CD4-positive, alpha-beta T cell (primary cell): ENCODE measurements at regions not wholly inside any gene's neighbourhood (a gene's known extent, or its start where the extent isn't known, plus 50 kb on each side); places are given as distances from the start of the nearest gene placed in this dataset.
A peak's percentile ranks its signal among the peaks of the same experiment; 100 is the strongest.

Experiments used
- ATAC-seq: fragments of 200-7000 bp; cut with Tn5 transposase; one replicate; pipeline ENCODE4 v1.10.0; 2022; ENCODE audit warnings: mild to moderate bottlenecking; ENCODE audit not compliant: poor library complexity
- CTCF ChIA-PET: fragments of 350-600 bp; sonication (Branson Sonifier 250); formaldehyde crosslinking; loops from one replicate; lab custom pipeline; 2021; ENCODE audit warnings: antibody characterized with exemption, inconsistent platforms; lab: Charles Lee
- POLR2A ChIA-PET: fragments of 350-600 bp; sonication (Branson Sonifier 250); formaldehyde crosslinking; loops from one replicate; lab custom pipeline; 2021; ENCODE audit warnings: antibody characterized with exemption, inconsistent platforms; lab: Charles Lee
- DNase-seq, 14 experiments: peaks; one replicate each; pipeline ENCODE4 v3.0.0-alpha.2; 2013 to 2020; ENCODE audit warnings: mixed read lengths in 2 of 14
- H3K27ac ChIP-seq, 2 donors: one replicate each; pipeline versions ENCODE4 v1.5.1 to v1.7.0; 2013; ENCODE audit warnings: low read length in 2 of 2, low read depth in 1 of 2, mild to moderate bottlenecking in 1 of 2
- H3K27me3 ChIP-seq, 2 experiments: 1 replicate in 1 of 2; 2 replicates in 1 of 2; pipeline versions ENCODE4 v1.6.1 to v1.7.0; 2013; ENCODE audit warnings: low read length in 2 of 2, control low read depth in 1 of 2, mild to moderate bottlenecking in 1 of 2, moderate library complexity in 1 of 2; ENCODE audit not compliant: insufficient read depth in 2 of 2, control insufficient read depth in 1 of 2
- H3K36me3 ChIP-seq: one replicate; pipeline ENCODE4 v1.6.1; 2013; ENCODE audit warnings: low read length, control low read depth; ENCODE audit not compliant: insufficient read depth
- H3K4me1 ChIP-seq: one replicate; pipeline ENCODE4 v1.6.1; 2013; ENCODE audit warnings: low read length, control low read depth; ENCODE audit not compliant: insufficient read depth
- H3K4me3 ChIP-seq: one replicate; pipeline ENCODE4 v1.5.1; 2013; ENCODE audit warnings: mild to moderate bottlenecking, low read length, moderate library complexity
- H3K9me3 ChIP-seq, 2 experiments: 1 replicate in 1 of 2; 2 replicates in 1 of 2; pipeline versions ENCODE4 v1.6.1 to v1.7.0; 2013; ENCODE audit warnings: low read length in 2 of 2, mild to moderate bottlenecking in 2 of 2, control low read depth in 1 of 2, moderate library complexity in 1 of 2; ENCODE audit not compliant: control insufficient read depth in 1 of 2, insufficient read depth in 1 of 2
- H3K27ac Mint-ChIP-seq: one replicate; pipeline ENCODE4 v1.8.0; 2020; ENCODE audit warnings: mixed read lengths
- H3K27me3 Mint-ChIP-seq: one replicate; pipeline ENCODE4 v1.8.0; 2021; ENCODE audit warnings: mixed read lengths
- H3K36me3 Mint-ChIP-seq: one replicate; pipeline ENCODE4 v1.8.0; 2021; ENCODE audit warnings: low read depth, mixed read lengths
- H3K4me1 Mint-ChIP-seq: one replicate; pipeline ENCODE4 v1.8.0; 2021; ENCODE audit warnings: low read depth, mixed read lengths
- H3K4me3 Mint-ChIP-seq: one replicate; pipeline ENCODE4 v1.8.0; 2020; ENCODE audit warnings: mild to moderate bottlenecking, mixed read lengths
- H3K9me3 Mint-ChIP-seq: one replicate; pipeline ENCODE4 v1.8.0; 2020; ENCODE audit warnings: mixed read lengths
- intact Hi-C, 2 experiments: fragments of 100-400 bp; cut with DNase I in 1 of 2; cut with micrococcal nuclease in 1 of 2; formaldehyde crosslinking; loops; one replicate each; pipeline versions ENCODE4 v1.15.1 to v1.9.0; 2023 to 2025; cut with DNase I, micrococcal nuclease
- TF ChIP-seq, protein P1 (sequence below): fragments of 200-600 bp; IDR thresholded peaks from one replicate; pipeline ENCODE4 v1.8.0; 2022; ENCODE audit warnings: antibody characterized with exemption, mild to moderate bottlenecking

DNA sequence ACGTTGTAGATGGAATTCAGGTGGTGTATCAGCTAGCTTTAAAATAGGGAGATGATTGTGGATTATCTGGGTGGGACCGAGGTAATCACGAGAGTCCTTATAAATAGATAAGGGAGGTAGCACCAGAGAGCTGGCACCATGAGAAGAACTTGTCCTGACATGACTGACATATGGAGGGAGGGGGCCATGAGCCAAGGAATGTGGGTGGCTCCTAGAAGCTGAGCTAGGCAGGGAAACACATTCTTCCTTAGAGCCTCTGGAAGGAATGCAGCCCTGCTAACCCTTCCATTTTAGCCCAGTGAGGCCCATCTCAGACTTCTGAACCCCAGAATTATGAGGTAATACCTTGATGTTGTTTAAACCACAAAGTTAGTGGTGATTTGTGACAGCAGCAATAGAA is 321.1 kb upstream of the SULF2 start:
- no peak overlapping the region for H3K27ac ChIP-seq
- no peaks in the 10 kb centered on the region for H3K9me3 ChIP-seq
- no peak overlapping the region for H3K4me3 ChIP-seq
- no peaks in the 10 kb centered on the region for H3K27me3 ChIP-seq
- no peaks in the 10 kb centered on the region for H3K36me3 ChIP-seq
- Mint-ChIP-seq H3K4me3 (no peak overlapping the region), H3K4me1 (no peaks in the 10 kb centered on the region), H3K27ac (no peak overlapping the region), H3K27me3 (no peaks in the 10 kb centered on the region), H3K36me3 (no peaks in the 10 kb centered on the region), H3K9me3 (no peaks in the 10 kb centered on the region)
- ChIA-PET CTCF (no interaction called here), POLR2A (no interaction called here)
- no peaks in the 10 kb centered on the region for H3K4me1 ChIP-seq
- no peak for DNase-seq
- ATAC-seq, result no peak
- intact Hi-C loops, result no loop called here
- TF ChIP-seq, protein P1, sequence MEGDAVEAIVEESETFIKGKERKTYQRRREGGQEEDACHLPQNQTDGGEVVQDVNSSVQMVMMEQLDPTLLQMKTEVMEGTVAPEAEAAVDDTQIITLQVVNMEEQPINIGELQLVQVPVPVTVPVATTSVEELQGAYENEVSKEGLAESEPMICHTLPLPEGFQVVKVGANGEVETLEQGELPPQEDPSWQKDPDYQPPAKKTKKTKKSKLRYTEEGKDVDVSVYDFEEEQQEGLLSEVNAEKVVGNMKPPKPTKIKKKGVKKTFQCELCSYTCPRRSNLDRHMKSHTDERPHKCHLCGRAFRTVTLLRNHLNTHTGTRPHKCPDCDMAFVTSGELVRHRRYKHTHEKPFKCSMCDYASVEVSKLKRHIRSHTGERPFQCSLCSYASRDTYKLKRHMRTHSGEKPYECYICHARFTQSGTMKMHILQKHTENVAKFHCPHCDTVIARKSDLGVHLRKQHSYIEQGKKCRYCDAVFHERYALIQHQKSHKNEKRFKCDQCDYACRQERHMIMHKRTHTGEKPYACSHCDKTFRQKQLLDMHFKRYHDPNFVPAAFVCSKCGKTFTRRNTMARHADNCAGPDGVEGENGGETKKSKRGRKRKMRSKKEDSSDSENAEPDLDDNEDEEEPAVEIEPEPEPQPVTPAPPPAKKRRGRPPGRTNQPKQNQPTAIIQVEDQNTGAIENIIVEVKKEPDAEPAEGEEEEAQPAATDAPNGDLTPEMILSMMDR, result no peak

GRCh38 chr20:48105526-48105925 is 320.2 kb upstream of the SULF2 start:
- DNase-seq, result no peak
- H3K9me3 ChIP-seq, result no peaks in the 10 kb centered on the region
- TF ChIP-seq, protein P1, result no peak
- CTCF ChIA-PET, result no interaction called here
- Mint-ChIP-seq H3K4me1 (no peaks in the 10 kb centered on the region), H3K27ac (no peak overlapping the region), H3K27me3 (no peaks in the 10 kb centered on the region), H3K9me3 (no peaks in the 10 kb centered on the region), H3K4me3 (no peak overlapping the region), H3K36me3 (no peaks in the 10 kb centered on the region)
- H3K4me3 ChIP-seq, result no peak overlapping the region
- POLR2A ChIA-PET, result no interaction called here
- no peak for ATAC-seq
- H3K27me3 ChIP-seq, result no peaks in the 10 kb centered on the region
- H3K36me3 ChIP-seq, result no peaks in the 10 kb centered on the region
- intact Hi-C loops, result no loop called here
- no peak overlapping the region for H3K27ac ChIP-seq
- H3K4me1 ChIP-seq, result no peaks in the 10 kb centered on the region

GRCh38 chr20:48102931-48103660 is 317.8 kb upstream of the SULF2 start:
- peak in 1 of 14 experiments; percentile 22 for DNase-seq
- intact Hi-C loops, result no loop called here
- Histone ChIP-seq H3K9me3 (no peaks in the 10 kb centered on the region), H3K27ac (no peak overlapping the region), H3K4me1 (no peaks in the 10 kb centered on the region), H3K27me3 (no peaks in the 10 kb centered on the region), H3K4me3 (no peak overlapping the region), H3K36me3 (no peaks in the 10 kb centered on the region)
- ChIA-PET CTCF (no interaction called here), POLR2A (no interaction called here)
- ATAC-seq, result no peak
- Mint-ChIP-seq H3K27ac (no peak overlapping the region), H3K36me3 (no peaks in the 10 kb centered on the region), H3K9me3 (no peaks in the 10 kb centered on the region), H3K27me3 (no peaks in the 10 kb centered on the region), H3K4me3 (no peak overlapping the region), H3K4me1 (no peaks in the 10 kb centered on the region)
- TF ChIP-seq, protein P1, result no peak
